ENCODE measurements at regions not wholly inside any gene's neighbourhood (a gene's known extent, or its start where the extent isn't known, plus 50 kb on each side); places are given as distances from the start of the nearest gene placed in this dataset.

GRCh38 chr2:195238826-195239225 is 418.2 kb upstream of the SLC39A10 start:
- no peak for TF ChIP-seq CTCF (IDR thresholded peaks at IDR 0.05 in 8 of 11, conservative IDR thresholded peaks at IDR 0.05 in 3 of 11)
- TF ChIP-seq POLR2A (IDR thresholded peaks at IDR 0.05): no peak

Data from spleen (tissue), 7 donors.